H1 (cell line): ENCODE measurements at regions not wholly inside any gene's neighbourhood (a gene's known extent, or its start where the extent isn't known, plus 50 kb on each side); places are given as distances from the start of the nearest gene placed in this dataset.

Experiments used
- TF ChIP-seq, protein P1 (sequence below): fragments of 300-600 bp; sonication (generic); IDR thresholded peaks from 2 replicates; pipeline ENCODE4 v1.7.1; 2012; ENCODE audit warnings: low read length, moderate library complexity, mild to moderate bottlenecking, inconsistent platforms; ENCODE audit not compliant: insufficient replicate concordance

DNA sequence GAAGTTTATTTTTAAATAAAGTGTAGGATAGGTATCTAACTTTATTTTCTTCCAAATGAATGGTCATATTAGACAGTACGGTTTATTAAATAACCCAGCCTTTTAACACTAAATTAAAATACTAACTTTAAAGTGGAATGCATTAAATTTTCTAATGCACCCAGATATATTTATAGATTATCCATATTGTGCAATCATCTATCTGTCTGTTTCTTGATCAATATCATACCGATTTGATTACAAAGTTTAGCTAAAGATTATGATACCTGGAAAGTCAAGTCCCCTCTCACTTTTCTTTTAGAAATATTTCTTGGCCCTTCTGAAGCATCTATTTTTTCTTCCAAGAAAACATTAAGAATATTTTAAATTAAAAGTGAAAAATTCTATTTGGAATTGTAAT, 124.3 kb upstream of the PDE5A start (continued):
- TF ChIP-seq, protein P1, sequence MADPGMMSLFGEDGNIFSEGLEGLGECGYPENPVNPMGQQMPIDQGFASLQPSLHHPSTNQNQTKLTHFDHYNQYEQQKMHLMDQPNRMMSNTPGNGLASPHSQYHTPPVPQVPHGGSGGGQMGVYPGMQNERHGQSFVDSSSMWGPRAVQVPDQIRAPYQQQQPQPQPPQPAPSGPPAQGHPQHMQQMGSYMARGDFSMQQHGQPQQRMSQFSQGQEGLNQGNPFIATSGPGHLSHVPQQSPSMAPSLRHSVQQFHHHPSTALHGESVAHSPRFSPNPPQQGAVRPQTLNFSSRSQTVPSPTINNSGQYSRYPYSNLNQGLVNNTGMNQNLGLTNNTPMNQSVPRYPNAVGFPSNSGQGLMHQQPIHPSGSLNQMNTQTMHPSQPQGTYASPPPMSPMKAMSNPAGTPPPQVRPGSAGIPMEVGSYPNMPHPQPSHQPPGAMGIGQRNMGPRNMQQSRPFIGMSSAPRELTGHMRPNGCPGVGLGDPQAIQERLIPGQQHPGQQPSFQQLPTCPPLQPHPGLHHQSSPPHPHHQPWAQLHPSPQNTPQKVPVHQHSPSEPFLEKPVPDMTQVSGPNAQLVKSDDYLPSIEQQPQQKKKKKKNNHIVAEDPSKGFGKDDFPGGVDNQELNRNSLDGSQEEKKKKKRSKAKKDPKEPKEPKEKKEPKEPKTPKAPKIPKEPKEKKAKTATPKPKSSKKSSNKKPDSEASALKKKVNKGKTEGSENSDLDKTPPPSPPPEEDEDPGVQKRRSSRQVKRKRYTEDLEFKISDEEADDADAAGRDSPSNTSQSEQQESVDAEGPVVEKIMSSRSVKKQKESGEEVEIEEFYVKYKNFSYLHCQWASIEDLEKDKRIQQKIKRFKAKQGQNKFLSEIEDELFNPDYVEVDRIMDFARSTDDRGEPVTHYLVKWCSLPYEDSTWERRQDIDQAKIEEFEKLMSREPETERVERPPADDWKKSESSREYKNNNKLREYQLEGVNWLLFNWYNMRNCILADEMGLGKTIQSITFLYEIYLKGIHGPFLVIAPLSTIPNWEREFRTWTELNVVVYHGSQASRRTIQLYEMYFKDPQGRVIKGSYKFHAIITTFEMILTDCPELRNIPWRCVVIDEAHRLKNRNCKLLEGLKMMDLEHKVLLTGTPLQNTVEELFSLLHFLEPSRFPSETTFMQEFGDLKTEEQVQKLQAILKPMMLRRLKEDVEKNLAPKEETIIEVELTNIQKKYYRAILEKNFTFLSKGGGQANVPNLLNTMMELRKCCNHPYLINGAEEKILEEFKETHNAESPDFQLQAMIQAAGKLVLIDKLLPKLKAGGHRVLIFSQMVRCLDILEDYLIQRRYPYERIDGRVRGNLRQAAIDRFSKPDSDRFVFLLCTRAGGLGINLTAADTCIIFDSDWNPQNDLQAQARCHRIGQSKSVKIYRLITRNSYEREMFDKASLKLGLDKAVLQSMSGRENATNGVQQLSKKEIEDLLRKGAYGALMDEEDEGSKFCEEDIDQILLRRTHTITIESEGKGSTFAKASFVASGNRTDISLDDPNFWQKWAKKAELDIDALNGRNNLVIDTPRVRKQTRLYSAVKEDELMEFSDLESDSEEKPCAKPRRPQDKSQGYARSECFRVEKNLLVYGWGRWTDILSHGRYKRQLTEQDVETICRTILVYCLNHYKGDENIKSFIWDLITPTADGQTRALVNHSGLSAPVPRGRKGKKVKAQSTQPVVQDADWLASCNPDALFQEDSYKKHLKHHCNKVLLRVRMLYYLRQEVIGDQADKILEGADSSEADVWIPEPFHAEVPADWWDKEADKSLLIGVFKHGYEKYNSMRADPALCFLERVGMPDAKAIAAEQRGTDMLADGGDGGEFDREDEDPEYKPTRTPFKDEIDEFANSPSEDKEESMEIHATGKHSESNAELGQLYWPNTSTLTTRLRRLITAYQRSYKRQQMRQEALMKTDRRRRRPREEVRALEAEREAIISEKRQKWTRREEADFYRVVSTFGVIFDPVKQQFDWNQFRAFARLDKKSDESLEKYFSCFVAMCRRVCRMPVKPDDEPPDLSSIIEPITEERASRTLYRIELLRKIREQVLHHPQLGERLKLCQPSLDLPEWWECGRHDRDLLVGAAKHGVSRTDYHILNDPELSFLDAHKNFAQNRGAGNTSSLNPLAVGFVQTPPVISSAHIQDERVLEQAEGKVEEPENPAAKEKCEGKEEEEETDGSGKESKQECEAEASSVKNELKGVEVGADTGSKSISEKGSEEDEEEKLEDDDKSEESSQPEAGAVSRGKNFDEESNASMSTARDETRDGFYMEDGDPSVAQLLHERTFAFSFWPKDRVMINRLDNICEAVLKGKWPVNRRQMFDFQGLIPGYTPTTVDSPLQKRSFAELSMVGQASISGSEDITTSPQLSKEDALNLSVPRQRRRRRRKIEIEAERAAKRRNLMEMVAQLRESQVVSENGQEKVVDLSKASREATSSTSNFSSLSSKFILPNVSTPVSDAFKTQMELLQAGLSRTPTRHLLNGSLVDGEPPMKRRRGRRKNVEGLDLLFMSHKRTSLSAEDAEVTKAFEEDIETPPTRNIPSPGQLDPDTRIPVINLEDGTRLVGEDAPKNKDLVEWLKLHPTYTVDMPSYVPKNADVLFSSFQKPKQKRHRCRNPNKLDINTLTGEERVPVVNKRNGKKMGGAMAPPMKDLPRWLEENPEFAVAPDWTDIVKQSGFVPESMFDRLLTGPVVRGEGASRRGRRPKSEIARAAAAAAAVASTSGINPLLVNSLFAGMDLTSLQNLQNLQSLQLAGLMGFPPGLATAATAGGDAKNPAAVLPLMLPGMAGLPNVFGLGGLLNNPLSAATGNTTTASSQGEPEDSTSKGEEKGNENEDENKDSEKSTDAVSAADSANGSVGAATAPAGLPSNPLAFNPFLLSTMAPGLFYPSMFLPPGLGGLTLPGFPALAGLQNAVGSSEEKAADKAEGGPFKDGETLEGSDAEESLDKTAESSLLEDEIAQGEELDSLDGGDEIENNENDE, result no peak
